ENCODE measurements at regions not wholly inside any gene's neighbourhood (a gene's known extent, or its start where the extent isn't known, plus 50 kb on each side); places are given as distances from the start of the nearest gene placed in this dataset.

DNA sequence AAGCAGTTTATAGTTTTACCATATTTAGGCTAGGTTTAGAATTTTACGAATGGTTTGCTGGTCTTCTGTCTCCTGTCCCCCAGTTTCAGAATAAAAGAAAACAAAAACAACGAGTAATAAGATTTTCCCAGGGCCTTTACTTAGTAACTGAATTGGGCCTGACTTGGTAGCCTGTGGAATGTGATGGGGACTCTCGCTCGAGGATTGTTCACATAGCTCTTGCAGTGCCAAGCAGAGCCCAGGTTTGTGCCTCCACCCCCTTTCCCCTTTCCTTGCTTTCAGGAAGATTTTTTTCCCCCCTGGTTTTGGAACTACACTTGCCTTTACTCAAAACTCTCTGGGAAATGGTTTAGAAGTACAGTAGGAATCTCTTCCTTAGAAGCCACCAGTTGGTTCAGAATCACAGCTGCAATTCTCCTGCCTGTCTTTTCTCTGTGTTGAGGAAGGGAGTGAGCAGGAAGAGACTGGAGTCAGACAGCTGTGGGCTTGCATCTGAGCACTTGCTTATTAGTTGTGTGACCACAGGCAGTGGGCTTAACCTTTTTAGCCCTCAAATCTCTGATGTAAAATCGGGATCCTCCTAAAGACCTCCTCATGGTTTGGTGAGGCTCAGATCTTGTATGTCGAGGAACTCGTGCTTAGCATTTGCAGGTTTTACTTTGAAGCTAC, 501.2 kb downstream of the PCNX1 start:
- no peaks in the 10 kb centered on the region for H3K9me3 ChIP-seq
- intact Hi-C loops (cut with DNase I) = no loop called here
- H3K27ac ChIP-seq = no peak overlapping the region
- H3K4me1 ChIP-seq = peaks cover 3 to 5% of the 10 kb centered on the region in 2 donors
- TF ChIP-seq, protein P1, sequence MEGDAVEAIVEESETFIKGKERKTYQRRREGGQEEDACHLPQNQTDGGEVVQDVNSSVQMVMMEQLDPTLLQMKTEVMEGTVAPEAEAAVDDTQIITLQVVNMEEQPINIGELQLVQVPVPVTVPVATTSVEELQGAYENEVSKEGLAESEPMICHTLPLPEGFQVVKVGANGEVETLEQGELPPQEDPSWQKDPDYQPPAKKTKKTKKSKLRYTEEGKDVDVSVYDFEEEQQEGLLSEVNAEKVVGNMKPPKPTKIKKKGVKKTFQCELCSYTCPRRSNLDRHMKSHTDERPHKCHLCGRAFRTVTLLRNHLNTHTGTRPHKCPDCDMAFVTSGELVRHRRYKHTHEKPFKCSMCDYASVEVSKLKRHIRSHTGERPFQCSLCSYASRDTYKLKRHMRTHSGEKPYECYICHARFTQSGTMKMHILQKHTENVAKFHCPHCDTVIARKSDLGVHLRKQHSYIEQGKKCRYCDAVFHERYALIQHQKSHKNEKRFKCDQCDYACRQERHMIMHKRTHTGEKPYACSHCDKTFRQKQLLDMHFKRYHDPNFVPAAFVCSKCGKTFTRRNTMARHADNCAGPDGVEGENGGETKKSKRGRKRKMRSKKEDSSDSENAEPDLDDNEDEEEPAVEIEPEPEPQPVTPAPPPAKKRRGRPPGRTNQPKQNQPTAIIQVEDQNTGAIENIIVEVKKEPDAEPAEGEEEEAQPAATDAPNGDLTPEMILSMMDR (IDR thresholded peaks at IDR 0.05) = no peak
- DNase-seq = no peak
- no peaks in the 10 kb centered on the region for H3K36me3 ChIP-seq
- no peaks in the 10 kb centered on the region for H3K27me3 ChIP-seq
- 88 to 93% methylated on average over 7 of the region's 7 CpGs for WGBS, 2 donors
- no peak overlapping the region for H3K4me3 ChIP-seq (replicated peaks in 1 of 3)

DNA sequence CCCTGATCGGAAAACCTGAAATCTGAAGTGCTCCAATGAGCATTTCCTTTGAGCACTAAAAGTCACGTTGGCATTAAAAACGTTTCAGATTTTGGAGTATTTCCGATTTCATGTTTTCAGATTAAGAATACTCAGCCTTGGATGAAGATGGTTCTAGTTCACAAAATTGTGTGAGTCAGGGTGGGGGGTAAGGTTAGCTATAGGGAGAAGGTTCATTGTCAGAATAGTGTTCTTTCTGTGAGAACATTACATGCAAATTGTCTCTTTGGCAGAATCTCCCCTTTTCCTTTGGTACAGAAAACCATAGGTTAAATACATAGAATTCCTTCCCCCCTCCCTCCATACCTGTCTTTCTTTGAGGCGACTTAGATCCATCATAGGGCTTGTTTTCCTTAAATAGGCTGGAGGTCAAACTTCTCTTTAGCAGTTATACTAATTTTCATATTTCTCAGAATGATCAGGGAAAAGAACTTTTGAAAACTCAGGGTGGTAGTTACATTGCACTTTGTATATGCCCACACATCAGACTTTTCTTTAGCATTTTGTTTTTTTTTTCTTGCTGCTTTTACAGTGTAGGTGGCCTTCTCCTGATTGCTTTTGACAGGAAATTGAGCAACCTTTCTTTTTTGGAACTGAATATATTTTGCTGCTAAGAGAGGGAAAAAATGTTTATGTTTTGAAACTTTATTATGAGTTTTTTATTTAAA, 503.5 kb downstream of the PCNX1 start:
- Histone ChIP-seq H3K4me3 (replicated peaks in 1 of 3) (no peak overlapping the region), H3K27me3 (no peaks in the 10 kb centered on the region), H3K9me3 (no peaks in the 10 kb centered on the region), H3K27ac (no peak overlapping the region), H3K4me1 (peaks cover 6 to 16% of the 10 kb centered on the region in 2 donors), H3K36me3 (no peaks in the 10 kb centered on the region)
- 95 to 97% methylated on average over 5 of the region's 5 CpGs for WGBS, 2 donors
- intact Hi-C loops (cut with DNase I) = no loop called here
- no peak for TF ChIP-seq POLR2A (IDR thresholded peaks at IDR 0.05)
- TF ChIP-seq, protein P1 (IDR thresholded peaks at IDR 0.05) = no peak
- no peak for DNase-seq

DNA sequence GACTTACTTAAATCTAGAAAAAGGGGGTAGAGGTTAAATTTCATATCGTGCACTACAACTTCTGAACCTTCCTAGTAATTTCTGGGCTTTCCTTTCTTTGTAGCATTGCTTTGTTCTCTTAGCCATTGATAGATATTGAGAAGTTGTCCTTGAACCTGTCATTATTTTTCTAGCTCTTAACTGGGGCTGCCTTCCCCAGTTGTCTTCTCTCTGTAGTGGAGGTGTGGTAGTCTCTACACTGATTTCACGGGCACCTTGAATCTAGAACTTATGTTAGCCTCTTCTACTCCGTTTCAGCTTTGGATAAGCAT, 504.0 kb downstream of the PCNX1 start:
- Histone ChIP-seq H3K27me3 (no peaks in the 10 kb centered on the region), H3K36me3 (no peaks in the 10 kb centered on the region), H3K9me3 (no peaks in the 10 kb centered on the region), H3K4me3 (replicated peaks in 1 of 3) (no peak overlapping the region), H3K4me1 (peaks cover 11 to 17% of the 10 kb centered on the region in 2 donors), H3K27ac (no peak overlapping the region)
- TF ChIP-seq, protein P1 (IDR thresholded peaks at IDR 0.05) = no peak
- TF ChIP-seq POLR2A (IDR thresholded peaks at IDR 0.05) = no peak
- no peak for DNase-seq
- 85 to 88% methylated on average over 3 of the region's 3 CpGs for WGBS, 2 donors
- intact Hi-C loops (cut with DNase I) = no loop called here

DNA sequence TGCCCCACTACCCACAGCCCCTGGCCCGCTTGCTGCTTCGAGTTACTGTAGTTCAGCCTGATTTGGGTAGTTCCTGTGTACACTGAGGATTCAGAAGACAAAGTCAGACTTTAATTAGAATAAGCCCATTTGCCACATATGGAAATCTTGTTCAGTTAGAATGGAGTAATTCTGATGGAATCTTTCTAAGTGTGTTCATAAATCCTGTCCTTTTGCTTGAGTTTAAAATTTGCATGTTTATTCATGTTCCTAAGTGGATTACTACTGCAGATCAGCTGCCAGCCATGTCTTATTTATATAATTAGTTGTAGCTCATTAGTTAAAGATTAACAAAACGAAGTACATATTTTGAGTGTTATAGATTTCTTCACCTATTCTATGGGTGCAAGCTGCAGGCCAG, 504.5 kb downstream of the PCNX1 start:
- no peaks in the 10 kb centered on the region for H3K9me3 ChIP-seq
- WGBS, 2 donors = 94 to 98% methylated on average over 3 of the region's 3 CpGs

More for the DNA sequence above, 504.5 kb downstream of the PCNX1 start:
- no peaks in the 10 kb centered on the region for H3K36me3 ChIP-seq
- intact Hi-C loops (cut with DNase I) = no loop called here
- peaks cover 16 to 17% of the 10 kb centered on the region in 2 donors for H3K4me1 ChIP-seq
- H3K27me3 ChIP-seq = no peaks in the 10 kb centered on the region
- no peak overlapping the region for H3K27ac ChIP-seq
- TF ChIP-seq, protein P1 (IDR thresholded peaks at IDR 0.05) = no peak
- TF ChIP-seq POLR2A (IDR thresholded peaks at IDR 0.05) = no peak
- no peak overlapping the region for H3K4me3 ChIP-seq (replicated peaks in 1 of 3)
- DNase-seq = no peak
